GM19025 (cell line): ENCODE measurements at regions not wholly inside any gene's neighbourhood (a gene's known extent, or its start where the extent isn't known, plus 50 kb on each side); places are given as distances from the start of the nearest gene placed in this dataset.
"Not testable (repeated sequence)": the region's sequence is repeated elsewhere in the genome, so short reads cannot be mapped to it uniquely, and the experiment has no call there.

Source experiments
- ATAC-seq: cut with Tn5 transposase; IDR thresholded peaks from one replicate; pipeline ENCODE4 v1.9.1; 2021; ENCODE audit warnings: mild to moderate bottlenecking, low read depth, moderate library complexity; ENCODE audit not compliant: unreplicated experiment

GRCh38 chr15:39250001-39250400, 330.9 kb upstream of the THBS1 start:
- ATAC-seq, result no peak

GRCh38 chr15:39250460-39251186, 330.3 kb upstream of the THBS1 start:
- no peak for ATAC-seq

GRCh38 chr15:39251413-39252133, 329.3 kb upstream of the THBS1 start:
- no peak for ATAC-seq

- no peak for ATAC-seq
Observed at GRCh38 chr15:39252134-39252470, 328.8 kb upstream of the THBS1 start.

GRCh38 chr15:39253552-39253951, 327.3 kb upstream of the THBS1 start:
- no peak for ATAC-seq

- no peak for ATAC-seq
Observed at GRCh38 chr15:39254181-39254580, 326.7 kb upstream of the THBS1 start.

- ATAC-seq, result no peak
Observed at GRCh38 chr15:39255760-39256159, 325.1 kb upstream of the THBS1 start.

- no peak for ATAC-seq
Observed at GRCh38 chr15:39260391-39260790, 320.5 kb upstream of the THBS1 start.

GRCh38 chr15:39260791-39261190, 320.1 kb upstream of the THBS1 start:
- ATAC-seq, result no peak

- not testable (repeated sequence) for ATAC-seq
Observed at GRCh38 chr15:39261397-39262183, 319.3 kb upstream of the THBS1 start.

- not testable (repeated sequence) for ATAC-seq
Observed at GRCh38 chr15:39262995-39263772, 317.7 kb upstream of the THBS1 start.

- ATAC-seq, result no peak
Observed at GRCh38 chr15:39265261-39265660, 315.6 kb upstream of the THBS1 start.

GRCh38 chr15:39266890-39267289, 314.0 kb upstream of the THBS1 start:
- no peak for ATAC-seq

GRCh38 chr15:39267685-39268084, 313.2 kb upstream of the THBS1 start:
- no peak for ATAC-seq

GRCh38 chr15:39269352-39269751, 311.5 kb upstream of the THBS1 start:
- no peak for ATAC-seq

GRCh38 chr15:39269821-39270220, 311.1 kb upstream of the THBS1 start:
- ATAC-seq, result no peak

- no peak for ATAC-seq
Observed at GRCh38 chr15:39270221-39270855, 310.5 kb upstream of the THBS1 start.

- no peak for ATAC-seq
Observed at GRCh38 chr15:39270934-39271333, 309.9 kb upstream of the THBS1 start.

- ATAC-seq, result no peak
Observed at GRCh38 chr15:39272901-39273300, 308.0 kb upstream of the THBS1 start.

- no peak for ATAC-seq
Observed at GRCh38 chr15:39273717-39274411, 307.0 kb upstream of the THBS1 start.
